HepG2 (cell line): ENCODE measurements at regions not wholly inside any gene's neighbourhood (a gene's known extent, or its start where the extent isn't known, plus 50 kb on each side); places are given as distances from the start of the nearest gene placed in this dataset.

Experiments used
- ATAC-seq: fragments of 200-7000 bp; cut with Tn5 transposase; 3 replicates; pipeline ENCODE4 v1.9.1; 2020; ENCODE audit warnings: mild to moderate bottlenecking, moderate library complexity
- BruUV-seq: library from RNA; stranded (reverse); fragments of 400-500 nt; replicated peaks from 2 replicates; lab custom pipeline; 2021; lab: Mats Ljungman, UMichigan
- CTCF ChIA-PET: fragments of 300-600 bp; formaldehyde crosslinking; extraction: SDS; loops from one replicate; lab custom pipeline; 2021; ENCODE audit warnings: low total read pairs, inconsistent platforms, low intra/inter-chr PET ratio; lab: Yijun Ruan, JAX
- POLR2A ChIA-PET: fragments of 350-600 bp; sonication (Branson Sonifier 250); formaldehyde crosslinking; loops from one replicate; lab custom pipeline; 2020; ENCODE audit warnings: antibody characterized with exemption, inconsistent platforms; lab: Yijun Ruan, JAX
- DNase-seq: peaks from one replicate; pipeline ENCODE4 v3.0.0-alpha.2; 2015; ENCODE audit warnings: low spot score
- FAIRE-seq: peaks from 3 replicates; lab custom pipeline; 2011; peaks lifted over from hg19 to GRCh38; lab: Jason Lieb, UNC
- H2AFZ ChIP-seq: one replicate; pipeline ENCODE4 v1.6.1; 2011; ENCODE audit warnings: low read length, inconsistent platforms
- H3K27ac ChIP-seq: fragments of 300-600 bp; 3 replicates; pipeline ENCODE4 v1.8.0; 2011; ENCODE audit warnings: mixed run types, mild to moderate bottlenecking, mixed read lengths, low read length, inconsistent platforms; ENCODE audit not compliant: insufficient read depth; ENCODE audit errors: extremely low read length
- H3K27me3 ChIP-seq, 2 experiments: fragments of 200-600 bp in 1 of 2; 2 replicates in 1 of 2; 3 replicates in 1 of 2; pipeline versions ENCODE4 v1.6.0 to v1.8.0; 2011; ENCODE audit warnings: low read length in 2 of 2, mild to moderate bottlenecking in 2 of 2, moderate library complexity in 2 of 2, inconsistent platforms in 1 of 2; ENCODE audit not compliant: insufficient read depth in 2 of 2, control insufficient read depth in 1 of 2
- H3K36me3 ChIP-seq, 2 experiments: fragments of 200-600 bp in 1 of 2; replicated peaks in 1 of 2; 2 replicates in 1 of 2; 3 replicates in 1 of 2; pipeline versions ENCODE4 v1.5.1 to v1.8.0; 2011; ENCODE audit warnings: low read length in 2 of 2, inconsistent platforms in 1 of 2; ENCODE audit not compliant: insufficient read depth in 2 of 2, control insufficient read depth in 1 of 2
- H3K4me1 ChIP-seq: 2 replicates; pipeline ENCODE4 v1.5.1; 2012; ENCODE audit warnings: low read length, inconsistent platforms; ENCODE audit not compliant: insufficient read depth
- H3K4me2 ChIP-seq: 2 replicates; pipeline ENCODE4 v1.6.0; 2011; ENCODE audit warnings: low read depth, low read length, inconsistent platforms
- H3K4me3 ChIP-seq, 3 experiments: fragments of 200-600 bp in 1 of 3; sonication (generic), shearing (Covaris generic) in 1 of 3; replicated peaks in 1 of 3; 2 replicates each; pipeline ENCODE4 v1.5.1; 2011 to 2016; ENCODE audit warnings: low read length in 3 of 3, inconsistent platforms in 2 of 3, low read depth in 2 of 3, mild to moderate bottlenecking in 2 of 3, control low read depth in 1 of 3, mixed read lengths in 1 of 3; ENCODE audit not compliant: insufficient read depth in 1 of 3
- H3K79me2 ChIP-seq: one replicate; pipeline ENCODE4 v1.6.1; 2011; ENCODE audit warnings: low read length, inconsistent platforms; ENCODE audit not compliant: insufficient read depth
- H3K9ac ChIP-seq: 2 replicates; pipeline ENCODE4 v1.6.0; 2011; ENCODE audit warnings: mild to moderate bottlenecking, low read depth, low read length, inconsistent platforms; ENCODE audit not compliant: insufficient read depth
- H3K9me3 ChIP-seq: 2 replicates; pipeline ENCODE4 v1.5.1; 2012; ENCODE audit warnings: mild to moderate bottlenecking, low read length
- H4K20me1 ChIP-seq: 2 replicates; pipeline ENCODE4 v1.6.0; 2011; ENCODE audit warnings: inconsistent platforms, mild to moderate bottlenecking, low read length, moderate library complexity; ENCODE audit not compliant: insufficient read depth
- CCDC6 ChIP-seq: sonication (generic); formaldehyde crosslinking; IDR thresholded peaks from 2 replicates; pipeline ENCODE4 v1.8.1; 2022; ENCODE audit warnings: mild to moderate bottlenecking, missing genetic modification reagents, moderate library complexity
- CENPT ChIP-seq: sonication (generic); formaldehyde crosslinking; IDR thresholded peaks from 2 replicates; pipeline ENCODE4 v1.8.0; 2022; ENCODE audit warnings: low read depth, mild to moderate bottlenecking, moderate library complexity, missing genetic modification reagents
- MIER2 ChIP-seq: IDR thresholded peaks from 2 replicates; pipeline ENCODE4 v1.6.1; 2016; ENCODE audit warnings: missing biosample characterization, missing genetic modification reagents
- PAWR ChIP-seq: sonication (generic); formaldehyde crosslinking; IDR thresholded peaks from 2 replicates; pipeline ENCODE4 v1.4.0; 2020; ENCODE audit warnings: missing genetic modification reagents, mild to moderate bottlenecking, borderline replicate concordance
- PPARG ChIP-seq: conservative IDR thresholded peaks from 2 replicates; pipeline ENCODE4 v1.6.1; 2016; ENCODE audit warnings: missing biosample characterization, missing genetic modification reagents
- SSRP1 ChIP-seq: IDR thresholded peaks from 2 replicates; pipeline ENCODE4 v1.6.1; 2016; ENCODE audit warnings: control low read depth
- TFE3 ChIP-seq: IDR thresholded peaks from 2 replicates; pipeline ENCODE4 v1.6.1; 2016
- YY1 ChIP-seq: IDR thresholded peaks from 2 replicates; pipeline ENCODE4 v1.6.1; 2011; ENCODE audit warnings: low read length, low read depth, moderate library complexity, mild to moderate bottlenecking; ENCODE audit not compliant: insufficient read depth, insufficient replicate concordance
- ZNF20 ChIP-seq: sonication (generic); formaldehyde crosslinking; IDR thresholded peaks from 2 replicates; pipeline ENCODE4 v1.4.0; 2020; ENCODE audit warnings: mild to moderate bottlenecking, moderate library complexity, missing genetic modification reagents
- ZNF570 ChIP-seq: sonication (generic); formaldehyde crosslinking; IDR thresholded peaks from 2 replicates; pipeline ENCODE4 v1.4.0; 2020; ENCODE audit warnings: mild to moderate bottlenecking, missing genetic modification reagents, borderline replicate concordance
- ZNF777 ChIP-seq: sonication (generic); formaldehyde crosslinking; IDR thresholded peaks from 2 replicates; pipeline ENCODE4 v1.4.0; 2020; ENCODE audit warnings: missing genetic modification reagents
- ZSCAN22 ChIP-seq: sonication (generic); formaldehyde crosslinking; IDR thresholded peaks from 2 replicates; pipeline ENCODE4 v1.4.0; 2020; ENCODE audit warnings: mild to moderate bottlenecking, missing genetic modification reagents
- WGBS: methylation state at CpG from one replicate; pipeline ENCODE4 v1.1.6; 2017; ENCODE audit warnings: low lambda C conversion rate; 5-methylcytosine and 5-hydroxymethylcytosine counted together
- in situ Hi-C: cut with HindIII; loops from 2 replicates; pipeline ENCODE4 v1.10.0; 2017; ENCODE audit warnings: low pct_unique_long_range_greater_than_20kb; ENCODE audit not compliant: extremely low pct_ligation_motif_present
- intact Hi-C: fragments of 100-400 bp; cut with micrococcal nuclease; formaldehyde crosslinking; loops from one replicate; pipeline ENCODE4 v1.10.0; 2022; ENCODE audit not compliant: unreplicated experiment
- TF ChIP-seq, protein P1 (sequence below), 2 experiments: IDR thresholded peaks; 2 replicates each; pipeline ENCODE4 v1.6.1; 2011 to 2012; ENCODE audit warnings: low read length in 2 of 2, borderline replicate concordance in 1 of 2, low read depth in 1 of 2, mild to moderate bottlenecking in 1 of 2, moderate library complexity in 1 of 2

DNA sequence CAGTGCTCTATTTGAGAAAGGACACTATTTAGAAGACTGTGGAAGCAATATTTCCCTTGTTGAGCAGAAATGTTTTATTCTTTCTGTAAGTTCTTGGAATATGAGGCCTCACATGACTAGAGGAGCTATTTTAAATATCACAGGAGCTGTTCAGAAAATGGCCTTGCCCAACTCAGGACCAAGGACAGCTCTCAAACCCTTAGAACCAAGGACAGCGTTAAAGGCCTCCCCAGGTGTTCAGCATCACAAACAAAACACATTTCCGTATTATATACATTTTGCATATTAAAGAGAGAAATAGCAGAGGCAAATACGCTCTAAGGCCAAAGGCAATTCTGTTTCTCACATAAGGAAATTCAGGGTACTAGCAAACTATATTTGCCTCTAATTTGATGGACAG lies 631.4 kb downstream of the CDH26 start:
- H2AFZ ChIP-seq: no peak overlapping the region
- no peak overlapping the region for H3K4me3 ChIP-seq
- peaks cover 96% of the 10 kb centered on the region for H3K9me3 ChIP-seq
- H3K36me3 ChIP-seq: no peaks in the 10 kb centered on the region
- in situ Hi-C loops: no loop called here
- H3K4me2 ChIP-seq: no peak overlapping the region
- intact Hi-C loops: no loop called here
- CTCF ChIA-PET: no interaction called here
- H3K79me2 ChIP-seq: no peaks in the 10 kb centered on the region
- POLR2A ChIA-PET: no interaction called here
- DNase-seq: no peak
- ATAC-seq: no peak
- FAIRE-seq: no peak
- no TSS peak for BruUV-seq
- H3K27me3 ChIP-seq: no peaks in the 10 kb centered on the region
- no peaks in the 10 kb centered on the region for H3K4me1 ChIP-seq
- H3K27ac ChIP-seq: no peak overlapping the region
- TF ChIP-seq ZSCAN22 (no peak), CENPT (CRISPR knock-in tag) (no peak), ZNF570 (CRISPR knock-in tag) (no peak), ZNF777 (CRISPR knock-in tag) (no peak), CCDC6 (CRISPR knock-in tag) (no peak), MIER2 (CRISPR knock-in tag) (peak; percentile 81), SSRP1 (CRISPR knock-in tag) (no peak), ZNF20 (no peak), PAWR (CRISPR knock-in tag) (no peak), TFE3 (CRISPR knock-in tag) (no peak), YY1 (no peak), PPARG (no peak)
- TF ChIP-seq, protein P1, sequence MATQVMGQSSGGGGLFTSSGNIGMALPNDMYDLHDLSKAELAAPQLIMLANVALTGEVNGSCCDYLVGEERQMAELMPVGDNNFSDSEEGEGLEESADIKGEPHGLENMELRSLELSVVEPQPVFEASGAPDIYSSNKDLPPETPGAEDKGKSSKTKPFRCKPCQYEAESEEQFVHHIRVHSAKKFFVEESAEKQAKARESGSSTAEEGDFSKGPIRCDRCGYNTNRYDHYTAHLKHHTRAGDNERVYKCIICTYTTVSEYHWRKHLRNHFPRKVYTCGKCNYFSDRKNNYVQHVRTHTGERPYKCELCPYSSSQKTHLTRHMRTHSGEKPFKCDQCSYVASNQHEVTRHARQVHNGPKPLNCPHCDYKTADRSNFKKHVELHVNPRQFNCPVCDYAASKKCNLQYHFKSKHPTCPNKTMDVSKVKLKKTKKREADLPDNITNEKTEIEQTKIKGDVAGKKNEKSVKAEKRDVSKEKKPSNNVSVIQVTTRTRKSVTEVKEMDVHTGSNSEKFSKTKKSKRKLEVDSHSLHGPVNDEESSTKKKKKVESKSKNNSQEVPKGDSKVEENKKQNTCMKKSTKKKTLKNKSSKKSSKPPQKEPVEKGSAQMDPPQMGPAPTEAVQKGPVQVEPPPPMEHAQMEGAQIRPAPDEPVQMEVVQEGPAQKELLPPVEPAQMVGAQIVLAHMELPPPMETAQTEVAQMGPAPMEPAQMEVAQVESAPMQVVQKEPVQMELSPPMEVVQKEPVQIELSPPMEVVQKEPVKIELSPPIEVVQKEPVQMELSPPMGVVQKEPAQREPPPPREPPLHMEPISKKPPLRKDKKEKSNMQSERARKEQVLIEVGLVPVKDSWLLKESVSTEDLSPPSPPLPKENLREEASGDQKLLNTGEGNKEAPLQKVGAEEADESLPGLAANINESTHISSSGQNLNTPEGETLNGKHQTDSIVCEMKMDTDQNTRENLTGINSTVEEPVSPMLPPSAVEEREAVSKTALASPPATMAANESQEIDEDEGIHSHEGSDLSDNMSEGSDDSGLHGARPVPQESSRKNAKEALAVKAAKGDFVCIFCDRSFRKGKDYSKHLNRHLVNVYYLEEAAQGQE (IDR thresholded peaks at IDR 0.05; ENCODE audit: borderline replicate concordance in 1 of 2, low read depth in 1 of 2, low read length in 2 of 2): peak; percentile 32 to 90
- TF ChIP-seq, all 625 proteins: peak for 2
- H4K20me1 ChIP-seq: no peaks in the 10 kb centered on the region
- no peak overlapping the region for H3K9ac ChIP-seq
- 12% methylated on average over 3 of the region's 3 CpGs for WGBS
